Naive B cell (primary cell): ENCODE measurements at regions not wholly inside any gene's neighbourhood (a gene's known extent, or its start where the extent isn't known, plus 50 kb on each side); places are given as distances from the start of the nearest gene placed in this dataset.
A peak's percentile ranks its signal among the peaks of the same experiment; 100 is the strongest.

ENCODE experiments used
- ATAC-seq, 2 donors: fragments of 150-1000 bp; cut with Tn5 transposase; 2 replicates each; pipeline ENCODE4 v1.10.0; 2021; ENCODE audit warnings: low read depth in 2 of 2, mild to moderate bottlenecking in 2 of 2, moderate library complexity in 2 of 2
- DNase-seq: peaks from one replicate; pipeline ENCODE4 v3.0.0; 2022
- H3K27ac Mint-ChIP-seq, 6 donors: one replicate each; pipeline ENCODE4 v1.8.0; 2020 to 2022; ENCODE audit warnings: mild to moderate bottlenecking in 6 of 6, mixed read lengths in 6 of 6, moderate library complexity in 5 of 6, inconsistent platforms in 2 of 6
- H3K27me3 Mint-ChIP-seq, 3 donors: one replicate each; pipeline ENCODE4 v1.8.0; 2021 to 2022; ENCODE audit warnings: mixed read lengths in 3 of 3, mild to moderate bottlenecking in 1 of 3
- H3K36me3 Mint-ChIP-seq, 2 donors: one replicate each; pipeline ENCODE4 v1.8.0; 2020 to 2022; ENCODE audit warnings: mixed read lengths in 2 of 2, inconsistent platforms in 1 of 2, mild to moderate bottlenecking in 1 of 2
- H3K4me1 Mint-ChIP-seq, 3 donors: one replicate each; pipeline ENCODE4 v1.8.0; 2020 to 2022; ENCODE audit warnings: mixed read lengths in 3 of 3, inconsistent platforms in 1 of 3, mild to moderate bottlenecking in 1 of 3, moderate library complexity in 1 of 3
- H3K4me3 Mint-ChIP-seq, 8 donors: one replicate each; pipeline ENCODE4 v1.8.0; 2020 to 2022; ENCODE audit warnings: mild to moderate bottlenecking in 8 of 8, mixed read lengths in 8 of 8, moderate library complexity in 8 of 8, inconsistent platforms in 2 of 8
- H3K9me3 Mint-ChIP-seq, 7 donors: one replicate each; pipeline ENCODE4 v1.8.0; 2020 to 2022; ENCODE audit warnings: mixed read lengths in 7 of 7, mild to moderate bottlenecking in 5 of 7, inconsistent platforms in 2 of 7, moderate library complexity in 1 of 7

GRCh38 chr9:129561594-129562281, 59.2 kb downstream of the C9orf50 start:
- no peaks in the 10 kb centered on the region for H3K9me3 Mint-ChIP-seq
- no peak overlapping the region for H3K4me3 Mint-ChIP-seq
- no peaks in the 10 kb centered on the region for H3K36me3 Mint-ChIP-seq
- no peaks in the 10 kb centered on the region for H3K4me1 Mint-ChIP-seq
- peaks cover 8 to 69% (median 60%) of the 10 kb centered on the region in 3 donors for H3K27me3 Mint-ChIP-seq
- ATAC-seq (no peak), DNase-seq (no peak)
- peak overlapping the region in 1 of 6 donors; percentile 47 for H3K27ac Mint-ChIP-seq

GRCh38 chr9:129560881-129561306, 60.0 kb downstream of the C9orf50 start:
- no peaks in the 10 kb centered on the region for H3K36me3 Mint-ChIP-seq
- H3K27ac Mint-ChIP-seq = no peak overlapping the region
- DNase-seq = no peak
- H3K4me1 Mint-ChIP-seq = no peaks in the 10 kb centered on the region
- no peak overlapping the region for H3K4me3 Mint-ChIP-seq
- H3K27me3 Mint-ChIP-seq = peaks cover 7 to 63% (median 52%) of the 10 kb centered on the region in 3 donors
- no peak for ATAC-seq
- H3K9me3 Mint-ChIP-seq = no peaks in the 10 kb centered on the region

GRCh38 chr9:129559506-129559881, 61.4 kb downstream of the C9orf50 start:
- H3K4me1 Mint-ChIP-seq = no peaks in the 10 kb centered on the region
- ATAC-seq (no peak), DNase-seq (no peak)
- no peaks in the 10 kb centered on the region for H3K36me3 Mint-ChIP-seq
- H3K27ac Mint-ChIP-seq = no peak overlapping the region
- H3K27me3 Mint-ChIP-seq = peaks cover 7 to 59% (median 43%) of the 10 kb centered on the region in 3 donors
- no peaks in the 10 kb centered on the region for H3K9me3 Mint-ChIP-seq
- no peak overlapping the region for H3K4me3 Mint-ChIP-seq

GRCh38 chr9:129558551-129559505, 62.1 kb downstream of the C9orf50 start:
- Mint-ChIP-seq H3K4me1 (no peaks in the 10 kb centered on the region), H3K27ac (no peak overlapping the region), H3K36me3 (no peaks in the 10 kb centered on the region), H3K9me3 (no peaks in the 10 kb centered on the region), H3K4me3 (no peak overlapping the region), H3K27me3 (peaks cover 10 to 61% (median 43%) of the 10 kb centered on the region in 3 donors)
- DNase-seq (no peak), ATAC-seq (no peak)

- ATAC-seq = no peak
- H3K4me1 Mint-ChIP-seq = no peaks in the 10 kb centered on the region
These were observed 62.8 kb downstream of the C9orf50 start for GRCh38 chr9:129558063-129558550.

GRCh38 chr9:129557192-129558036, 63.5 kb downstream of the C9orf50 start:
- Mint-ChIP-seq H3K36me3 (no peaks in the 10 kb centered on the region), H3K4me3 (no peak overlapping the region), H3K27ac (peak overlapping the region in 1 of 6 donors; percentile 53), H3K9me3 (no peaks in the 10 kb centered on the region), H3K4me1 (no peaks in the 10 kb centered on the region), H3K27me3 (peaks cover 11 to 59% (median 45%) of the 10 kb centered on the region in 3 donors)
- DNase-seq = no peak
- ATAC-seq = no peak

More at GRCh38 chr9:129558063-129558550, 62.8 kb downstream of the C9orf50 start:
- Mint-ChIP-seq H3K27me3 (peaks cover 16 to 61% (median 50%) of the 10 kb centered on the region in 3 donors), H3K9me3 (no peaks in the 10 kb centered on the region), H3K36me3 (no peaks in the 10 kb centered on the region), H3K27ac (peak overlapping the region in 1 of 6 donors; percentile 56), H3K4me3 (no peak overlapping the region)
- no peak for DNase-seq

GRCh38 chr9:129556491-129557191, 64.3 kb downstream of the C9orf50 start:
- Mint-ChIP-seq H3K27ac (no peak overlapping the region), H3K9me3 (no peaks in the 10 kb centered on the region), H3K36me3 (no peaks in the 10 kb centered on the region), H3K4me1 (no peaks in the 10 kb centered on the region), H3K27me3 (peaks cover 16 to 63% (median 52%) of the 10 kb centered on the region in 3 donors), H3K4me3 (no peak overlapping the region)
- DNase-seq = no peak
- no peak for ATAC-seq

GRCh38 chr9:129555512-129556215, 65.2 kb downstream of the C9orf50 start:
- no peak for DNase-seq
- no peak overlapping the region for H3K27ac Mint-ChIP-seq
- H3K4me3 Mint-ChIP-seq = no peak overlapping the region
- ATAC-seq = no peak
- H3K4me1 Mint-ChIP-seq = peaks cover 0 to 2% (median 2%) of the 10 kb centered on the region in 3 donors
- H3K9me3 Mint-ChIP-seq = no peaks in the 10 kb centered on the region
- H3K27me3 Mint-ChIP-seq = peaks cover 26 to 63% (median 52%) of the 10 kb centered on the region in 3 donors
- no peaks in the 10 kb centered on the region for H3K36me3 Mint-ChIP-seq

- peak overlapping the region in 1 of 6 donors; percentile 54 for H3K27ac Mint-ChIP-seq
- H3K9me3 Mint-ChIP-seq = no peaks in the 10 kb centered on the region
- peaks cover 27 to 68% (median 56%) of the 10 kb centered on the region in 3 donors for H3K27me3 Mint-ChIP-seq
- ATAC-seq = no peak
- H3K4me3 Mint-ChIP-seq = no peak overlapping the region
- no peak for DNase-seq
- peaks cover 0 to 1% of the 10 kb centered on the region in 2 donors for H3K36me3 Mint-ChIP-seq
- H3K4me1 Mint-ChIP-seq = peaks cover 5 to 8% (median 5%) of the 10 kb centered on the region in 3 donors
These were observed 66.3 kb downstream of the C9orf50 start for GRCh38 chr9:129554649-129555048.

GRCh38 chr9:129553277-129553676, 67.6 kb downstream of the C9orf50 start:
- ATAC-seq = no peak
- no peak for DNase-seq
- no peak overlapping the region for H3K27ac Mint-ChIP-seq
- peaks cover 0 to 8% of the 10 kb centered on the region in 2 donors for H3K36me3 Mint-ChIP-seq
- no peak overlapping the region for H3K4me3 Mint-ChIP-seq
- peaks cover 37 to 73% (median 62%) of the 10 kb centered on the region in 3 donors for H3K27me3 Mint-ChIP-seq
- no peaks in the 10 kb centered on the region for H3K9me3 Mint-ChIP-seq
- H3K4me1 Mint-ChIP-seq = peaks cover 9 to 14% (median 9%) of the 10 kb centered on the region in 3 donors

- Mint-ChIP-seq H3K4me3 (no peak overlapping the region), H3K27ac (peak overlapping the region in 1 of 6 donors; percentile 54), H3K27me3 (peaks cover 37 to 78% (median 58%) of the 10 kb centered on the region in 3 donors), H3K4me1 (peaks cover 9 to 14% (median 9%) of the 10 kb centered on the region in 3 donors), H3K9me3 (no peaks in the 10 kb centered on the region), H3K36me3 (peaks cover 0 to 8% of the 10 kb centered on the region in 2 donors)
- no peak for DNase-seq
- no peak for ATAC-seq
These were observed 68.8 kb downstream of the C9orf50 start for GRCh38 chr9:129552064-129552463.
